Natural killer cell (primary cell): ENCODE measurements at regions not wholly inside any gene's neighbourhood (a gene's known extent, or its start where the extent isn't known, plus 50 kb on each side); places are given as distances from the start of the nearest gene placed in this dataset.

Experiments used
- ATAC-seq, 3 donors: fragments of 150-1000 bp in 2 of 3; fragments of 200-7000 bp in 1 of 3; cut with Tn5 transposase; 1 replicate in 1 of 3; 2 replicates in 2 of 3; pipeline ENCODE4 v1.10.0; 2021; ENCODE audit warnings: mild to moderate bottlenecking in 2 of 3, moderate library complexity in 2 of 3
- DNase-seq, 2 donors: peaks; one replicate each; pipeline versions ENCODE4 v3.0.0 to v3.0.0-alpha.2; 2013 to 2021; ENCODE audit warnings: mixed read lengths in 1 of 2
- H3K27ac ChIP-seq: one replicate; pipeline ENCODE4 v1.5.1; 2013; ENCODE audit warnings: mild to moderate bottlenecking, low read length
- H3K27me3 ChIP-seq: one replicate; pipeline ENCODE4 v1.6.1; 2013; ENCODE audit warnings: low read length; ENCODE audit not compliant: control insufficient read depth, insufficient read depth
- H3K36me3 ChIP-seq: one replicate; pipeline ENCODE4 v1.6.1; 2013; ENCODE audit warnings: low read length; ENCODE audit not compliant: control insufficient read depth, insufficient read depth
- H3K4me1 ChIP-seq: one replicate; pipeline ENCODE4 v1.6.1; 2013; ENCODE audit warnings: low read length; ENCODE audit not compliant: control insufficient read depth, insufficient read depth
- H3K4me3 ChIP-seq: one replicate; pipeline ENCODE4 v1.5.1; 2013; ENCODE audit warnings: low read length
- H3K9me3 ChIP-seq: one replicate; pipeline ENCODE4 v1.6.1; 2013; ENCODE audit warnings: low read length; ENCODE audit not compliant: control insufficient read depth, insufficient read depth
- H3K27ac Mint-ChIP-seq, 2 donors: one replicate each; pipeline ENCODE4 v1.8.0; 2022; ENCODE audit warnings: mild to moderate bottlenecking in 2 of 2, mixed read lengths in 2 of 2, moderate library complexity in 1 of 2
- H3K27me3 Mint-ChIP-seq, 2 donors: one replicate each; pipeline ENCODE4 v1.8.0; 2022; ENCODE audit warnings: low read depth in 2 of 2, mixed read lengths in 2 of 2
- H3K36me3 Mint-ChIP-seq: one replicate; pipeline ENCODE4 v1.8.0; 2022; ENCODE audit warnings: mixed read lengths
- H3K4me1 Mint-ChIP-seq, 2 donors: one replicate each; pipeline ENCODE4 v1.8.0; 2022; ENCODE audit warnings: mixed read lengths in 2 of 2
- H3K4me3 Mint-ChIP-seq: one replicate; pipeline ENCODE4 v1.8.0; 2022; ENCODE audit warnings: mild to moderate bottlenecking, moderate library complexity, mixed read lengths
- H3K9me3 Mint-ChIP-seq, 2 donors: one replicate each; pipeline ENCODE4 v1.8.0; 2022; ENCODE audit warnings: mixed read lengths in 2 of 2
- CTCF ChIP-seq: fragments of 200-600 bp; IDR thresholded peaks from one replicate; pipeline ENCODE4 v1.8.0; 2022; ENCODE audit warnings: antibody characterized with exemption
- WGBS: methylation state at CpG from one replicate; pipeline ENCODE4 v1.1.7; 2013; ENCODE audit warnings: missing lambda C conversion rate; ENCODE audit not compliant: insufficient coverage; 5-methylcytosine and 5-hydroxymethylcytosine counted together
- intact Hi-C: fragments of 100-400 bp; cut with micrococcal nuclease; formaldehyde crosslinking; loops from one replicate; pipeline ENCODE4 v1.14.2; 2022

DNA sequence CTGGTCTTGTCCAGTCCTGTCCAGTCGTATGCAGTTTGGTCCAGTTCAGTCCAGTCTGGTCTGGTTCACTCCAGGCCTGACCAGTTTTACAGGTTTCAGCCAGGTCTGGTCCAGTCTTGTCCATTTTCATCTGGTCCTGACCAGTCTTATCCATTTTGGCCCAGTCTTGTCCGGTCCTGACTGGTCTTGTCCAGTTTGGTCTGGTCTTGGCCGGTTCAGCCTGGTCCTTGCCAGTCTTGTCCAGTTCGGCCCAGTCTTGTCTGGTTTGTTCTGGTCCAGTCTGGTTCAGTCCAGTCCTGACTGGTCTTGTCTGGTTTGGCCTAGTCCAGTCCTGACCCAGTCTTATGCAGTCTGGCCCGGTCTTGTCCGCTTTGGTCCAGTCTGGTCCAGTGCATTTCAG is 380.2 kb downstream of the OR4C45 start:
- no peak overlapping the region for H3K27ac Mint-ChIP-seq
- peaks cover 17% of the 10 kb centered on the region for H3K36me3 Mint-ChIP-seq
- ATAC-seq (no peak), DNase-seq (no peak)
- peaks cover 6 to 14% of the 10 kb centered on the region in 2 donors for H3K9me3 Mint-ChIP-seq
- Histone ChIP-seq H3K36me3 (no peaks in the 10 kb centered on the region), H3K27me3 (no peaks in the 10 kb centered on the region), H3K9me3 (peaks cover 28% of the 10 kb centered on the region), H3K27ac (no peak overlapping the region), H3K4me3 (no peak overlapping the region), H3K4me1 (no peaks in the 10 kb centered on the region)
- H3K27me3 Mint-ChIP-seq: no peaks in the 10 kb centered on the region
- WGBS: 82% methylated on average over 6 of the region's 6 CpGs
- H3K4me1 Mint-ChIP-seq: no peaks in the 10 kb centered on the region
- H3K4me3 Mint-ChIP-seq: no peak overlapping the region
- no peak for TF ChIP-seq CTCF
- intact Hi-C loops: no loop called here

- H3K4me1 Mint-ChIP-seq: no peaks in the 10 kb centered on the region
- no peak for DNase-seq
- Histone ChIP-seq H3K4me3 (no peak overlapping the region), H3K4me1 (no peaks in the 10 kb centered on the region), H3K36me3 (no peaks in the 10 kb centered on the region), H3K27me3 (no peaks in the 10 kb centered on the region), H3K27ac (no peak overlapping the region), H3K9me3 (no peaks in the 10 kb centered on the region)
- 47% methylated on average over 4 of the region's 4 CpGs for WGBS
- intact Hi-C loops: no loop called here
- TF ChIP-seq CTCF: no peak
- H3K36me3 Mint-ChIP-seq: peaks cover 7% of the 10 kb centered on the region
- no peak for ATAC-seq
- no peaks in the 10 kb centered on the region for H3K27me3 Mint-ChIP-seq
- no peak overlapping the region for H3K4me3 Mint-ChIP-seq
- no peak overlapping the region for H3K27ac Mint-ChIP-seq
- peaks cover 5 to 14% of the 10 kb centered on the region in 2 donors for H3K9me3 Mint-ChIP-seq
These were observed 390.5 kb downstream of the OR4C45 start for GRCh38 chr11:50423208-50423607.
